Fibroblast of lung (primary cell): ENCODE measurements at regions not wholly inside any gene's neighbourhood (a gene's known extent, or its start where the extent isn't known, plus 50 kb on each side); places are given as distances from the start of the nearest gene placed in this dataset.

Source experiments
- DNase-seq, 2 donors: peaks; one replicate each; pipeline versions ENCODE4 v3.0.0 to v3.0.0-alpha.2; 2010; ENCODE audit warnings: low read depth in 2 of 2
- H2AFZ ChIP-seq: 2 replicates; pipeline ENCODE4 v1.5.1; 2012; ENCODE audit warnings: low read length, control low read depth, inconsistent platforms
- H3K27ac ChIP-seq: 2 replicates; pipeline ENCODE4 v1.5.1; 2011; ENCODE audit warnings: low read length, control low read depth; ENCODE audit not compliant: insufficient read depth
- H3K27me3 ChIP-seq: 2 replicates; pipeline ENCODE4 v1.5.1; 2011; ENCODE audit warnings: mild to moderate bottlenecking, low read length; ENCODE audit not compliant: control insufficient read depth, insufficient read depth
- H3K36me3 ChIP-seq: 2 replicates; pipeline ENCODE4 v1.5.1; 2011; ENCODE audit warnings: low read length; ENCODE audit not compliant: control insufficient read depth, insufficient read depth
- H3K4me1 ChIP-seq: 2 replicates; pipeline ENCODE4 v1.5.1; 2011; ENCODE audit warnings: low read length; ENCODE audit not compliant: control insufficient read depth, insufficient read depth; ENCODE audit errors: extremely low read depth
- H3K4me2 ChIP-seq: 2 replicates; pipeline ENCODE4 v1.5.1; 2011; ENCODE audit warnings: low read length, control low read depth; ENCODE audit not compliant: insufficient read depth; ENCODE audit errors: extremely low read depth
- H3K4me3 ChIP-seq, 4 experiments: fragments of 200-600 bp in 1 of 4; sonication (generic) in 1 of 4; replicated peaks in 1 of 4; 2 replicates each; pipeline ENCODE4 v1.5.1; 2011 to 2016; ENCODE audit warnings: low read length in 4 of 4, low read depth in 3 of 4, mild to moderate bottlenecking in 3 of 4, control low read depth in 2 of 4, inconsistent platforms in 1 of 4, mixed read lengths in 1 of 4; ENCODE audit not compliant: insufficient read depth in 1 of 4; ENCODE audit errors: control extremely low read depth in 1 of 4
- H3K79me2 ChIP-seq: 2 replicates; pipeline ENCODE4 v1.5.1; 2012; ENCODE audit warnings: mild to moderate bottlenecking, low read length, inconsistent platforms; ENCODE audit not compliant: control insufficient read depth, insufficient read depth
- H3K9ac ChIP-seq: 2 replicates; pipeline ENCODE4 v1.5.1; 2011; ENCODE audit warnings: mild to moderate bottlenecking, low read length, control low read depth; ENCODE audit not compliant: insufficient read depth
- H3K9me3 ChIP-seq: 2 replicates; pipeline ENCODE4 v1.5.1; 2012; ENCODE audit warnings: low read depth, low read length; ENCODE audit not compliant: control insufficient read depth, insufficient read depth
- H4K20me1 ChIP-seq: 2 replicates; pipeline ENCODE4 v1.5.1; 2011; ENCODE audit warnings: low read length; ENCODE audit not compliant: control insufficient read depth, insufficient read depth; ENCODE audit errors: extremely low read depth
- EZH2 ChIP-seq: IDR thresholded peaks from 2 replicates; pipeline ENCODE4 v1.5.1; 2012; ENCODE audit warnings: low read length, control low read depth, mild to moderate bottlenecking; ENCODE audit errors: missing control alignments
- TF ChIP-seq, protein P1 (sequence below), 2 donors: IDR thresholded peaks in 1 of 2; conservative IDR thresholded peaks in 1 of 2; 1 replicate in 1 of 2; 2 replicates in 1 of 2; pipeline ENCODE4 v1.5.1; 2011 to 2012; ENCODE audit warnings: low read length in 2 of 2, control low read depth in 1 of 2, inconsistent platforms in 1 of 2, low read depth in 1 of 2, mild to moderate bottlenecking in 1 of 2

DNA sequence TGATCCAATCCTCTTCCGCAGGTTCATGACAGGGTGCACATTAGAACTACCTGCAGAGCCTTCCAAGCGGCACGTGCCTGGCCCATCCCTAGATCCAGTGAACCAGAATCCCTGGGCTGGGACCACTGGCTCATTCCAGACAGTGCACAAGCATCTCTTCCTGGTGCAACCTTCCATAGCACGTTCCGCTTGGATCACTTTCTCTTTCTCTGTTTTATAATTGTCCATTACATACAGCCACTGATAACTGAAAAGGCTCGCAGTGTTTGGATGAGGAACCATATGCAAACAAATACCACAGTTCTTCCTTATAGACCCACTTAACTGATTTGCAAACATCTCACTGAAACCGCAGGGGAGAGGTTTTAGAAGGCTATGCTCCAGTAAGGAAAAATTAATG lies 59.6 kb upstream of the DDR1 start:
- Histone ChIP-seq H3K36me3 (no peaks in the 10 kb centered on the region), H3K27ac (no peak overlapping the region), H3K9ac (no peak overlapping the region), H3K79me2 (no peaks in the 10 kb centered on the region), H3K4me2 (no peak overlapping the region), H3K4me3 (no peak overlapping the region), H3K9me3 (no peaks in the 10 kb centered on the region), H4K20me1 (no peaks in the 10 kb centered on the region), H3K4me1 (peaks cover 21% of the 10 kb centered on the region), H3K27me3 (no peaks in the 10 kb centered on the region), H2AFZ (no peak overlapping the region)
- TF ChIP-seq EZH2: no peak
- TF ChIP-seq, protein P1, sequence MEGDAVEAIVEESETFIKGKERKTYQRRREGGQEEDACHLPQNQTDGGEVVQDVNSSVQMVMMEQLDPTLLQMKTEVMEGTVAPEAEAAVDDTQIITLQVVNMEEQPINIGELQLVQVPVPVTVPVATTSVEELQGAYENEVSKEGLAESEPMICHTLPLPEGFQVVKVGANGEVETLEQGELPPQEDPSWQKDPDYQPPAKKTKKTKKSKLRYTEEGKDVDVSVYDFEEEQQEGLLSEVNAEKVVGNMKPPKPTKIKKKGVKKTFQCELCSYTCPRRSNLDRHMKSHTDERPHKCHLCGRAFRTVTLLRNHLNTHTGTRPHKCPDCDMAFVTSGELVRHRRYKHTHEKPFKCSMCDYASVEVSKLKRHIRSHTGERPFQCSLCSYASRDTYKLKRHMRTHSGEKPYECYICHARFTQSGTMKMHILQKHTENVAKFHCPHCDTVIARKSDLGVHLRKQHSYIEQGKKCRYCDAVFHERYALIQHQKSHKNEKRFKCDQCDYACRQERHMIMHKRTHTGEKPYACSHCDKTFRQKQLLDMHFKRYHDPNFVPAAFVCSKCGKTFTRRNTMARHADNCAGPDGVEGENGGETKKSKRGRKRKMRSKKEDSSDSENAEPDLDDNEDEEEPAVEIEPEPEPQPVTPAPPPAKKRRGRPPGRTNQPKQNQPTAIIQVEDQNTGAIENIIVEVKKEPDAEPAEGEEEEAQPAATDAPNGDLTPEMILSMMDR (conservative IDR thresholded peaks at IDR 0.05 in 1 of 2, IDR thresholded peaks at IDR 0.05 in 1 of 2; ENCODE audit: low read depth in 1 of 2, low read length in 2 of 2): no peak
- DNase-seq: no peak

DNA sequence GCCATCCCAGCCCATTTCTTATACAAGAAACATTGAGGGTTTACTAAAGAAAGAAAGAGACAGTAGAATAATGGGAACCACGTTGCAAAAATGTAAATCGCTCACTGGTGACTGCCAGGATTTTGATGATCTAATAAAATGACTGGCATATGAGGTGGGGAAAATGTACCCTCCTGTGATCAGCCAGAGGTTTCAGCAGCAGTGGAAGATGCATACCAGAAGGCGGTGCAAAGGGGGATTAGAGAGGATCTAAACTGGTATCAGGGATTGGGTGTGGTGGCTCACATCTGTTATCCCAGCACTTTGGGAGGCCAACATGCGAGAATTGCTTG lies 60.8 kb upstream of the DDR1 start:
- Histone ChIP-seq H3K4me1 (peaks cover 23% of the 10 kb centered on the region), H3K4me2 (no peak overlapping the region), H3K9me3 (no peaks in the 10 kb centered on the region), H3K4me3 (no peak overlapping the region), H3K9ac (no peak overlapping the region), H3K27ac (no peak overlapping the region), H3K79me2 (no peaks in the 10 kb centered on the region), H2AFZ (no peak overlapping the region), H3K36me3 (no peaks in the 10 kb centered on the region), H3K27me3 (no peaks in the 10 kb centered on the region), H4K20me1 (no peaks in the 10 kb centered on the region)
- TF ChIP-seq, protein P1 (conservative IDR thresholded peaks at IDR 0.05 in 1 of 2, IDR thresholded peaks at IDR 0.05 in 1 of 2; ENCODE audit: low read depth in 1 of 2, low read length in 2 of 2): no peak
- no peak for DNase-seq

DNA sequence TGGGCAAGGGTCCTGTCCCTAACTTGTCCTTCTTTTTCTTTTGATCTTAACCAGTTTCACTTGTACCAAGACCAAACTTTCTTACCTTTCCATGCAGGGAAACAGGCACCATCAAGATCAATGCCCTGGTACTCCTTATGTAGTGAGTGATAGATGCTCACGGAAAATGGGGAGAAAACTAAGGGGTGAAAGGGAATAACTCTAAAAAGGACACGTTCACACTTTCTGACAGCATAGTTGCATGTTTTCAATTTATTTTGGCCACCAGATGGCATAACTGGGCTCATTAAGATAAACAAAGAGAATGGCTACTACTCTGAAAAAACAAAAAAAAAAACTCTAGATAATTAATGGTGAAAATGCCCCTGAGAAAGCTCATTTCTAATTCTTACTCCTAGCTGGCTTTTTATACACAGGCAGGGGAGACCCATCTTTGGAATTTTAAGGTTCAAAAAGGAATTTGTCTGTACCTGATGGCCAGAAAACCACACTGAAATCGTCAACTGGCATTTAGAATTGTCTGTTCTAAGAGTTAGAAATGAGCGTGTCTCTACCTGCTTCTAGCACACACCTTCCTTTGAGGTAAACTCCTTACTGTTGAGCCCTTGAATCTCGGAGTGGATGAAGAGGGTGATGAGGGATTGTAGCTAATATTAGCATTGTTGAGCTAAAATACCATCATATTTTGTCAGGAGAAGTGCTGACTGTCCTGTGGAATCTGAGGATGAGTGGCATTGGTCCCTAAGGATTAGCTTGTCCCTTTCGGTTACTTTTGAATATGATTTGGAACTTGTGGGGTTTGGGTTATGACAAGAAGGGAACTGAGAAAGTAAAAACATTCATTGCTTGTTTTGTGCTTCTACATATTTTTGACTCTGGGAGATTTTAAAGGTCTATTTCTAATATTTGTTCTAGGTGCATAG lies 62.2 kb upstream of the DDR1 start:
- no peaks in the 10 kb centered on the region for H3K27me3 ChIP-seq
- peak overlapping the region; percentile 6 for H2AFZ ChIP-seq
- no peak overlapping the region for H3K27ac ChIP-seq
- no peak overlapping the region for H3K4me2 ChIP-seq
- H3K9ac ChIP-seq: no peak overlapping the region
- no peaks in the 10 kb centered on the region for H3K79me2 ChIP-seq
- H3K36me3 ChIP-seq: no peaks in the 10 kb centered on the region
- TF ChIP-seq EZH2: no peak
- TF ChIP-seq, protein P1 (conservative IDR thresholded peaks at IDR 0.05 in 1 of 2, IDR thresholded peaks at IDR 0.05 in 1 of 2; ENCODE audit: low read depth in 1 of 2, low read length in 2 of 2): peak; percentile 26 to 53
- peak; percentile 36 to 58 for DNase-seq
- H3K9me3 ChIP-seq: no peaks in the 10 kb centered on the region
- no peak overlapping the region for H3K4me3 ChIP-seq
- no peaks in the 10 kb centered on the region for H4K20me1 ChIP-seq
- H3K4me1 ChIP-seq: peaks cover 16% of the 10 kb centered on the region
